Epithelial cell of proximal tubule (primary cell): ENCODE measurements at regions not wholly inside any gene's neighbourhood (a gene's known extent, or its start where the extent isn't known, plus 50 kb on each side); places are given as distances from the start of the nearest gene placed in this dataset.

Experiments used
- DNase-seq: peaks from one replicate; pipeline ENCODE4 v3.0.0-alpha.2; 2011; ENCODE audit warnings: low read depth
- H3K4me3 ChIP-seq: 2 replicates; pipeline ENCODE4 v1.5.1; 2011; ENCODE audit warnings: low read depth, mild to moderate bottlenecking, low read length
- TF ChIP-seq, protein P1 (sequence below): conservative IDR thresholded peaks from 2 replicates; pipeline ENCODE4 v1.5.1; 2012; ENCODE audit warnings: low read depth, mild to moderate bottlenecking, low read length

DNA sequence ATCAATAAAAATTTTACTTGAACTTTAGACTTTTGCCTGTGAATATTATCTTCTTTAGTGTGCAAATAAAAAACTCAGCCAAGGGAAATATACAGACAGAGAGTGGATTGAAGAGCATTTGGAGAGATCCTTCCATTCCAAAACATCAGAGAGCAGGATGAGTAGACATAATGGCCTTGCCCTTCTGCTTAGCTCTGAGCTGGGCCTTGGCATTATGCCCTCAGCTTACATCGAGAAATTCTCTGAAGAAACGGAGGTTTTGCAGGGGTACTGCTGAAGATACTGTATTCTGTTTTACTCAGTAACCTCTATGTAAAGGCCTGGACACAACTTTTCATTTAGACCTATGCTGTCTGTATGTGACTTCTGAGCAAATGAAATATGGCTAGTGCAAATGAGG lies 317.4 kb downstream of the STIM2 start:
- H3K4me3 ChIP-seq = no peak overlapping the region
- no peak for DNase-seq
- TF ChIP-seq, protein P1, sequence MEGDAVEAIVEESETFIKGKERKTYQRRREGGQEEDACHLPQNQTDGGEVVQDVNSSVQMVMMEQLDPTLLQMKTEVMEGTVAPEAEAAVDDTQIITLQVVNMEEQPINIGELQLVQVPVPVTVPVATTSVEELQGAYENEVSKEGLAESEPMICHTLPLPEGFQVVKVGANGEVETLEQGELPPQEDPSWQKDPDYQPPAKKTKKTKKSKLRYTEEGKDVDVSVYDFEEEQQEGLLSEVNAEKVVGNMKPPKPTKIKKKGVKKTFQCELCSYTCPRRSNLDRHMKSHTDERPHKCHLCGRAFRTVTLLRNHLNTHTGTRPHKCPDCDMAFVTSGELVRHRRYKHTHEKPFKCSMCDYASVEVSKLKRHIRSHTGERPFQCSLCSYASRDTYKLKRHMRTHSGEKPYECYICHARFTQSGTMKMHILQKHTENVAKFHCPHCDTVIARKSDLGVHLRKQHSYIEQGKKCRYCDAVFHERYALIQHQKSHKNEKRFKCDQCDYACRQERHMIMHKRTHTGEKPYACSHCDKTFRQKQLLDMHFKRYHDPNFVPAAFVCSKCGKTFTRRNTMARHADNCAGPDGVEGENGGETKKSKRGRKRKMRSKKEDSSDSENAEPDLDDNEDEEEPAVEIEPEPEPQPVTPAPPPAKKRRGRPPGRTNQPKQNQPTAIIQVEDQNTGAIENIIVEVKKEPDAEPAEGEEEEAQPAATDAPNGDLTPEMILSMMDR = no peak

DNA sequence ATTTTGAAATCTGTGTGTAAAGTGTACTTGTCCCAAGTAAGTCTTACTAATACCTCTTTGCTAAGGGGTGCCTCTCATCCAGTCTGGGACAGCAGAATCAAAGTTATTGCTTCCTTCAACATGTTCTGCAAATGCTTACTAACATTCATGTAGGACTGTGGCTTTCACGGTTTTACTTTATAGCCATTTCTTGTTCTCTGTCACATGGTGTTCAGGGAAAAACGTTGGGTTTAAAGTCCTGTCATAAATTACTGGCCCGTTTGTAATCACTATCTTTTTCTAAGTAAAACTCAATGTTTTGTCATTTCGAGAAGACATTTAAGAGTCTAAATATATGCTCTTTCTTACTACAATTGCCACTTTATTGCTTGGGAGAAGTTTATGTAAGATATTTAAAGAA lies 321.1 kb downstream of the STIM2 start:
- no peak overlapping the region for H3K4me3 ChIP-seq
- TF ChIP-seq, protein P1 = no peak
- no peak for DNase-seq

DNA sequence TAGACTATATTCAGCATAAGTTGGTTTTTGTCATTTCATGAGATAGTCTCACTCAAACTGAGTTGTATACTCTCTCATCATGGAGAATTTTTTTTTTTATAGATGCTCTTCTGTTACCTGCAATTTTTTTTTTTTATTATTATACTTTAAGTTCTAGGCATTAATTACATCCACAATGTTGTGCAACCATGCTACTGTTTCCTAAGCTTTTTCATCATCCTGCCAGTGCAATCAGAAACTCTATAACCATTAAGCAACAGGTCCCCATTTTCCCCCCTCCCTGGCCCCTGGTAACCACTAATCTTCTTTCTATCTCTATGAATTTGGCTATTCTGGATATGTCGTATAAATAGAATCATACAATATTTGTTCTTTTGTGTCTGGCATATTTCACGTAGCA lies 321.6 kb downstream of the STIM2 start:
- no peak overlapping the region for H3K4me3 ChIP-seq
- TF ChIP-seq, protein P1 = no peak
- no peak for DNase-seq

DNA sequence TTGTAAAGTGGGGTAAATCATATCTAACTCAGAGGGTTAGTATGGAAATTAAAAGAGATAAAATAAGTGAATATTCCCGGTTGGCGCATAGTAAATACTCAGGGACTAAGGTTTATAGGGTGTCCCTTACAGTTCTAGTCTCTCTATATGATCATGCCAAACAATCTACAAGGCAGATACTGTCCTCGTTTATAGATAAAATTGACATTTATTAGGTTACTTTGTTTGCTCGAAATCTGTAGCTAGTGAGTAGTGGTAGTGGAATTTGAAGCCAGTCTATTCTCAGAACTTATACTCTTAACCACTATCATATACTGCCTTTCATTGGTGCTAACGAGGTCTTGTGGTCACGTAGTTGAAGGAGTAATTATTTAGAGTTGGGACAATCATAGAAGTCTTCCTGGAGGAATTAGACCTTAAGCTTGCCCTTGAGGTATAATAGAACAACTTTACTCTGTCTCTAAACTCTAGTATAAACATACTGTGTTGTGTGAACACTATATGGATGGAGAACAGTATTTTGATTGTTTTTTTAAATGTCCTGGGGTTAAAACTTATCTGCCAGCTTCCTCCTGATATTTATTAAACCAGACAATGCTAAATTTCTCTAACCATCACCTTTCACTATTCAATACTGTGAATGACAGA lies 324.0 kb downstream of the STIM2 start:
- H3K4me3 ChIP-seq = no peak overlapping the region
- DNase-seq = no peak
- TF ChIP-seq, protein P1 = no peak

DNA sequence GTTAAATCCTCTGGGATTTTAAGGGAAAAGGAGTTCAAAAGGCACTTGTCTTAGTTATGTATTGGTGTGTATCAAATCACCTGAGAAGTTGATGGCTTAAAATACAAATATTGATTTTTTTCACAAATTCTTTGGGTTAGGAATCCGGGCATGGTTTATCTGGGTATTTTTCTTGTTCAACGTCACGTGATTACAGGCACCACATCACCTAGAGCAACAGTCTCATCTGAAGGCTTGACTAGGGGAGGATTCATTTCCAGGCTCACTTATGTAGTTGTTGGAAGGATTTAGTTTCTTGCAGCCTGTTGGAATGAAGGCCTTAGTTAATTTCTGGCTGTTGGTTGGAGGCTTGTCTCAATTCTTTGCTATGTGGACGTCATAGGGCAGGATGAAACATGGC lies 326.1 kb downstream of the STIM2 start:
- H3K4me3 ChIP-seq = no peak overlapping the region
- TF ChIP-seq, protein P1 = no peak
- DNase-seq = no peak

DNA sequence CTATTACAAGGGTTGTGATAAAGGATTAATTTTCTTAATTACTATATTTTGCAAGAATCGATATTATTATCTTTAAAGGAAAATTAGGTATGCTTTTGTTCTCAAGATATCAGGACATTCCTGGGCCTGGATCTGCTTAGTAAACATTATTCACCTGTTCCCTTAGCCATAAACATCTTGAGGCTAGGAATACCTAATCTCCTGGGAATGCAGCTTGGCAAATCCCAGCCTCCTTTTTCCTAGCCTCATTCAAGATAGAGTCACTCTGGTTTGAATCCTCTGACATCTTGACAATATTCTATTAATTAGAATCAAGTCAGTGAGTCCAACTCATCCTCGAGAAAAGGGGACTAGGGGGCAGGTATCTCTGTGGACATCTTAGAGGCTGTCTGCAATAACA lies 327.1 kb downstream of the STIM2 start:
- TF ChIP-seq, protein P1 = no peak
- no peak for DNase-seq
- no peak overlapping the region for H3K4me3 ChIP-seq

DNA sequence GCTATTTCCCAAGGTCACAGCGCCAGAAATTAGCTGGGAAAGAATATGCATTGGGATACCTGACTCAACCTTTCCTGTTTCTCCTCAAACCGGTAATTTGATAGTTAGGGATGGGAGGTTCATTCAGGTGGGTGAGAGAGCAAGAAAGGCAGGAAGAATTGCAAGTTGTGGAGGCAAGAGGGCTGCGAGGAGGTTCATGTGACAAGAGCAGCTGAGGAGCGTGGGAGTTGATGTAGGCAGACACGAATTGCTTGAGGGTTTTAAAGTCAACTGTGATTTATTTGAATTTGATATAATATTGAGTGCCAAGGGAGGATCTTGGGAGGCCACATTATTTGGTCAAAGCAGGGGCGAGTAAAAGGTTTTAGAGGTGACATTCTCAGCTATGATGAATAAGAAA lies 329.0 kb downstream of the STIM2 start:
- DNase-seq = no peak
- TF ChIP-seq, protein P1 = no peak
- H3K4me3 ChIP-seq = no peak overlapping the region
